ENCODE measurements at regions not wholly inside any gene's neighbourhood (a gene's known extent, or its start where the extent isn't known, plus 50 kb on each side); places are given as distances from the start of the nearest gene placed in this dataset.
"Not testable (repeated sequence)": the region's sequence is repeated elsewhere in the genome, so short reads cannot be mapped to it uniquely, and the experiment has no call there.

- peaks cover 4% of the 10 kb centered on the region; the same call in 1 of the 2 replicates for H3K4me1 ChIP-seq (ENCODE audit: insufficient read depth, low read length)
- H3K9me3 ChIP-seq (ENCODE audit: control insufficient read depth, insufficient read depth, low read length), result no peaks in the 10 kb centered on the region
- H3K36me3 ChIP-seq (ENCODE audit: insufficient read depth, low read length), result no peaks in the 10 kb centered on the region
- H3K9ac ChIP-seq (ENCODE audit: low read depth, low read length), result no peak overlapping the region
These were observed 773.2 kb downstream of the FAM181B start for GRCh38 chr11:81960443-81960842.

GRCh38 chr11:81959341-81959740, 774.3 kb downstream of the FAM181B start:
- Histone ChIP-seq H3K36me3 (ENCODE audit: insufficient read depth, low read length) (no peaks in the 10 kb centered on the region), H3K9ac (ENCODE audit: low read depth, low read length) (no peak overlapping the region), H3K4me1 (ENCODE audit: insufficient read depth, low read length) (peaks cover 4% of the 10 kb centered on the region; the same call in 1 of the 2 replicates), H3K9me3 (ENCODE audit: control insufficient read depth, insufficient read depth, low read length) (no peaks in the 10 kb centered on the region)

- H3K9me3 ChIP-seq (ENCODE audit: control insufficient read depth, insufficient read depth, low read length); H3K36me3 ChIP-seq (ENCODE audit: insufficient read depth, low read length); H3K9ac ChIP-seq (ENCODE audit: low read depth, low read length); H3K4me1 ChIP-seq (ENCODE audit: insufficient read depth, low read length): not testable (repeated sequence)
These were observed 779.4 kb downstream of the FAM181B start for GRCh38 chr11:81954301-81954700.

GRCh38 chr11:81946831-81947230, 786.8 kb downstream of the FAM181B start:
- no peaks in the 10 kb centered on the region for H3K9me3 ChIP-seq (ENCODE audit: control insufficient read depth, insufficient read depth, low read length)
- no peaks in the 10 kb centered on the region for H3K36me3 ChIP-seq (ENCODE audit: insufficient read depth, low read length)
- H3K9ac ChIP-seq (ENCODE audit: low read depth, low read length), result no peak overlapping the region
- H3K4me1 ChIP-seq (ENCODE audit: insufficient read depth, low read length), result no peaks in the 10 kb centered on the region

GRCh38 chr11:81942646-81943045, 791.0 kb downstream of the FAM181B start:
- no peaks in the 10 kb centered on the region for H3K36me3 ChIP-seq (ENCODE audit: insufficient read depth, low read length)
- no peak overlapping the region for H3K9ac ChIP-seq (ENCODE audit: low read depth, low read length)
- H3K4me1 ChIP-seq (ENCODE audit: insufficient read depth, low read length), result no peaks in the 10 kb centered on the region
- no peaks in the 10 kb centered on the region for H3K9me3 ChIP-seq (ENCODE audit: control insufficient read depth, insufficient read depth, low read length)

- Histone ChIP-seq H3K9me3 (ENCODE audit: control insufficient read depth, insufficient read depth, low read length) (no peaks in the 10 kb centered on the region), H3K9ac (ENCODE audit: low read depth, low read length) (no peak overlapping the region), H3K36me3 (ENCODE audit: insufficient read depth, low read length) (no peaks in the 10 kb centered on the region), H3K4me1 (ENCODE audit: insufficient read depth, low read length) (no peaks in the 10 kb centered on the region)
These were observed 791.7 kb downstream of the FAM181B start for GRCh38 chr11:81941998-81942397.

- Histone ChIP-seq H3K9ac (ENCODE audit: low read depth, low read length) (no peak overlapping the region), H3K36me3 (ENCODE audit: insufficient read depth, low read length) (no peaks in the 10 kb centered on the region), H3K4me1 (ENCODE audit: insufficient read depth, low read length) (no peaks in the 10 kb centered on the region), H3K9me3 (ENCODE audit: control insufficient read depth, insufficient read depth, low read length) (no peaks in the 10 kb centered on the region)
These were observed 801.4 kb downstream of the FAM181B start for GRCh38 chr11:81932303-81932702.

GRCh38 chr11:81920205-81920604, 813.5 kb downstream of the FAM181B start:
- Histone ChIP-seq H3K4me1 (ENCODE audit: insufficient read depth, low read length) (no peaks in the 10 kb centered on the region), H3K9ac (ENCODE audit: low read depth, low read length) (no peak overlapping the region), H3K36me3 (ENCODE audit: insufficient read depth, low read length) (no peaks in the 10 kb centered on the region), H3K9me3 (ENCODE audit: control insufficient read depth, insufficient read depth, low read length) (no peaks in the 10 kb centered on the region)

GRCh38 chr11:81916451-81916850, 817.2 kb downstream of the FAM181B start:
- Histone ChIP-seq H3K9me3 (ENCODE audit: control insufficient read depth, insufficient read depth, low read length) (no peaks in the 10 kb centered on the region), H3K36me3 (ENCODE audit: insufficient read depth, low read length) (no peaks in the 10 kb centered on the region), H3K9ac (ENCODE audit: low read depth, low read length) (no peak overlapping the region), H3K4me1 (ENCODE audit: insufficient read depth, low read length) (no peaks in the 10 kb centered on the region)

GRCh38 chr11:81915045-81915444, 818.6 kb downstream of the FAM181B start:
- Histone ChIP-seq H3K9ac (ENCODE audit: low read depth, low read length) (no peak overlapping the region), H3K9me3 (ENCODE audit: control insufficient read depth, insufficient read depth, low read length) (no peaks in the 10 kb centered on the region), H3K4me1 (ENCODE audit: insufficient read depth, low read length) (no peaks in the 10 kb centered on the region), H3K36me3 (ENCODE audit: insufficient read depth, low read length) (no peaks in the 10 kb centered on the region)

GRCh38 chr11:81913793-81914192, 819.9 kb downstream of the FAM181B start:
- H3K36me3 ChIP-seq (ENCODE audit: insufficient read depth, low read length), result no peaks in the 10 kb centered on the region
- no peaks in the 10 kb centered on the region for H3K9me3 ChIP-seq (ENCODE audit: control insufficient read depth, insufficient read depth, low read length)
- H3K4me1 ChIP-seq (ENCODE audit: insufficient read depth, low read length), result no peaks in the 10 kb centered on the region
- H3K9ac ChIP-seq (ENCODE audit: low read depth, low read length), result no peak overlapping the region

GRCh38 chr11:81907996-81908395, 825.7 kb downstream of the FAM181B start:
- H3K4me1 ChIP-seq (ENCODE audit: insufficient read depth, low read length), result no peaks in the 10 kb centered on the region
- H3K9me3 ChIP-seq (ENCODE audit: control insufficient read depth, insufficient read depth, low read length), result no peaks in the 10 kb centered on the region
- H3K36me3 ChIP-seq (ENCODE audit: insufficient read depth, low read length), result no peaks in the 10 kb centered on the region
- H3K9ac ChIP-seq (ENCODE audit: low read depth, low read length), result no peak overlapping the region

GRCh38 chr11:81899156-81899555, 834.5 kb downstream of the FAM181B start:
- Histone ChIP-seq H3K36me3 (ENCODE audit: insufficient read depth, low read length) (no peaks in the 10 kb centered on the region), H3K4me1 (ENCODE audit: insufficient read depth, low read length) (no peaks in the 10 kb centered on the region), H3K9me3 (ENCODE audit: control insufficient read depth, insufficient read depth, low read length) (no peaks in the 10 kb centered on the region), H3K9ac (ENCODE audit: low read depth, low read length) (no peak overlapping the region)

GRCh38 chr11:81897639-81898038, 836.0 kb downstream of the FAM181B start:
- Histone ChIP-seq H3K9ac (ENCODE audit: low read depth, low read length) (no peak overlapping the region), H3K4me1 (ENCODE audit: insufficient read depth, low read length) (no peaks in the 10 kb centered on the region), H3K36me3 (ENCODE audit: insufficient read depth, low read length) (no peaks in the 10 kb centered on the region), H3K9me3 (ENCODE audit: control insufficient read depth, insufficient read depth, low read length) (no peaks in the 10 kb centered on the region)

- H3K9ac ChIP-seq (ENCODE audit: low read depth, low read length), result no peak overlapping the region
- H3K36me3 ChIP-seq (ENCODE audit: insufficient read depth, low read length), result no peaks in the 10 kb centered on the region
- H3K9me3 ChIP-seq (ENCODE audit: control insufficient read depth, insufficient read depth, low read length), result no peaks in the 10 kb centered on the region
- no peaks in the 10 kb centered on the region for H3K4me1 ChIP-seq (ENCODE audit: insufficient read depth, low read length)
These were observed 838.4 kb downstream of the FAM181B start for GRCh38 chr11:81895258-81895657.

Data from ES-I3 (cell line).